ENCODE measurements at regions not wholly inside any gene's neighbourhood (a gene's known extent, or its start where the extent isn't known, plus 50 kb on each side); places are given as distances from the start of the nearest gene placed in this dataset.

DNA sequence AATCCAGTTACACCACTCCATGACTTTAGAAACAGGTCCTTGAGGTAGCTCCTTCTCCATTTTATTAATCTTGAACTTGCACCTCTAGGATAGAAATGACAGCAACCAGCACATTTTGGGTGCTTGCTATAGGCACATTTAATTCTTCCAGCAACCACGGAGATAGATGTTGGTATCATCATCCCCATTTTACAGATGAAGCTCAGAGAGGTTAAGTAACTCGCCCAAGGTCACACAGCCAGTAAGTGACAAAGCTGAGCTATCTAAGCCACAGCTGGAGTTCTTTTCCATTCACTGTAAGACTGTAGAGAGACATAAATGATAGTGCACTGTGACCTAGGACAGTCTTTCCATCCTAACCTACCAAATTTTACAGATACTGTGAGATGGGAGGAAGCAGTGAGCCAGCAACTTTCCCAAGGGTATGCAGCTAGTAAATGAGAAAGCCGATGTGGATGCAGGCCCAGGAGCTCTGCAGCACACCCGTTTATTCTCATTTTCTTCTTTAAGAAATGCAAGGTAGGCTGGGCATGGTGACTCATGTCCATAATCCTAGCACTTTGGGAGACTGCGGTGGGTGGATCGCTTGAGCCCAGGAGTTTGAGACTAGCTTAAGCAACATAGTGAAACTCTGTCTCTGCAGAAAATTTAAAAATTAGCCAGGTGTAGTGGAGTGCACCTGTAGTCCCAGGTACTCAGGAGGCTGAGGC lies 103.2 kb downstream of the TBX5 start:
- H3K9me3 ChIP-seq: no peaks in the 10 kb centered on the region
- no peak for DNase-seq
- TF ChIP-seq, protein P1, sequence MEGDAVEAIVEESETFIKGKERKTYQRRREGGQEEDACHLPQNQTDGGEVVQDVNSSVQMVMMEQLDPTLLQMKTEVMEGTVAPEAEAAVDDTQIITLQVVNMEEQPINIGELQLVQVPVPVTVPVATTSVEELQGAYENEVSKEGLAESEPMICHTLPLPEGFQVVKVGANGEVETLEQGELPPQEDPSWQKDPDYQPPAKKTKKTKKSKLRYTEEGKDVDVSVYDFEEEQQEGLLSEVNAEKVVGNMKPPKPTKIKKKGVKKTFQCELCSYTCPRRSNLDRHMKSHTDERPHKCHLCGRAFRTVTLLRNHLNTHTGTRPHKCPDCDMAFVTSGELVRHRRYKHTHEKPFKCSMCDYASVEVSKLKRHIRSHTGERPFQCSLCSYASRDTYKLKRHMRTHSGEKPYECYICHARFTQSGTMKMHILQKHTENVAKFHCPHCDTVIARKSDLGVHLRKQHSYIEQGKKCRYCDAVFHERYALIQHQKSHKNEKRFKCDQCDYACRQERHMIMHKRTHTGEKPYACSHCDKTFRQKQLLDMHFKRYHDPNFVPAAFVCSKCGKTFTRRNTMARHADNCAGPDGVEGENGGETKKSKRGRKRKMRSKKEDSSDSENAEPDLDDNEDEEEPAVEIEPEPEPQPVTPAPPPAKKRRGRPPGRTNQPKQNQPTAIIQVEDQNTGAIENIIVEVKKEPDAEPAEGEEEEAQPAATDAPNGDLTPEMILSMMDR (IDR thresholded peaks at IDR 0.05): no peak
- TF ChIP-seq POLR2A (IDR thresholded peaks at IDR 0.05): no peak
- H3K27me3 ChIP-seq: no peaks in the 10 kb centered on the region
- H3K36me3 ChIP-seq (ENCODE audit: low read depth, missing control alignments): no peaks in the 10 kb centered on the region
- H3K27ac ChIP-seq: no peak overlapping the region
- intact Hi-C loops (cut with DNase I; ENCODE audit: low total_unique reads): no loop called here
- no peaks in the 10 kb centered on the region for H3K4me1 ChIP-seq
- H3K4me3 ChIP-seq: no peak overlapping the region
- 74 to 79% methylated on average over 5 to 6 of the region's 6 CpGs for WGBS, 2 donors

DNA sequence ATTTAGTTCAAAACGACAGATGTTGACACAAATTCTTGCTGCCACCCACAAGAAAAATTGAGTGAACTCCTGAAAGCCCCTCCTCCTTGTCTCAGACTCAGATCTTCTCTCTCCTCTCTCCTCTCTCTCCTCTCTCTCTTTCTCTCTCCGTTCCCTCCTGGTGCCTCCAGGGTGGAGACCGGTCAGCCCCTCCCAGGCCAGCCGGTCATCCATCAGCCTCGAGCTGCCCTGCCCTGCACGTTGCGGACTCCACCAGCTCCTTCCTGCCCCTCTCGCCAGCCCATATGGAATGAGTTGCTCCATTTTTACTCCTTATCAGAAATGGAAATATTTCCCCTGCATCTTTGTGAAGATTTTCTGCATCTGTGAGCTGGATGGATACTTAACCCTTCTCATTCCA lies 103.8 kb downstream of the TBX5 start:
- 26 to 39% methylated on average over 8 of the region's 8 CpGs for WGBS, 2 donors
- no peaks in the 10 kb centered on the region for H3K4me1 ChIP-seq
- no peaks in the 10 kb centered on the region for H3K27me3 ChIP-seq
- DNase-seq: no peak
- no peak overlapping the region for H3K4me3 ChIP-seq
- no peak for TF ChIP-seq POLR2A (IDR thresholded peaks at IDR 0.05)
- TF ChIP-seq, protein P1 (IDR thresholded peaks at IDR 0.05): no peak
- H3K9me3 ChIP-seq: no peaks in the 10 kb centered on the region
- intact Hi-C loops (cut with DNase I; ENCODE audit: low total_unique reads): no loop called here
- H3K27ac ChIP-seq: no peak overlapping the region
- H3K36me3 ChIP-seq (ENCODE audit: low read depth, missing control alignments): no peaks in the 10 kb centered on the region

DNA sequence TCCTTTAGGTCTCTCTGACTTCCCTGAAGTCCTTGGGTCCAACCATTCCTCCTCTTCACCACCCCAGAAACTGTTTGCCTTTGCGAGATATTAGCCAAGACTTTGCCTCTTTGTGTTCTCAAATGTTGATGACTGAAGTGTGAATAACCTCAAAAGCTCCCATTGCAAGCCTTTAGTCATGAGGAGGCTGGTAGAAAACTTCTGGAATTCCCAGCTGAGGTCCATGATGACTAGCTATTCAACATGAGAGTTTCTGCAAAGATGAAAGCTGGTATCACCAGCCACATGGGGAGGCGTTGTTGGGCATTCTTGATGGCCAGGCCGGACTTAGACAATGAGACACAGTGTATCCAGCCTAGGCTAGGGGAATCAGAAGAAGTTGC lies 111.7 kb downstream of the TBX5 start:
- no peak overlapping the region for H3K27ac ChIP-seq
- H3K36me3 ChIP-seq (ENCODE audit: low read depth, missing control alignments): no peaks in the 10 kb centered on the region
- intact Hi-C loops (cut with DNase I; ENCODE audit: low total_unique reads): no loop called here
- DNase-seq: no peak
- H3K27me3 ChIP-seq: no peaks in the 10 kb centered on the region
- no peak overlapping the region for H3K4me3 ChIP-seq
- TF ChIP-seq POLR2A (IDR thresholded peaks at IDR 0.05): no peak
- TF ChIP-seq, protein P1 (IDR thresholded peaks at IDR 0.05): no peak
- no peaks in the 10 kb centered on the region for H3K9me3 ChIP-seq
- 93% methylated on average over 3 of the region's 3 CpGs for WGBS, 2 donors
- no peaks in the 10 kb centered on the region for H3K4me1 ChIP-seq

DNA sequence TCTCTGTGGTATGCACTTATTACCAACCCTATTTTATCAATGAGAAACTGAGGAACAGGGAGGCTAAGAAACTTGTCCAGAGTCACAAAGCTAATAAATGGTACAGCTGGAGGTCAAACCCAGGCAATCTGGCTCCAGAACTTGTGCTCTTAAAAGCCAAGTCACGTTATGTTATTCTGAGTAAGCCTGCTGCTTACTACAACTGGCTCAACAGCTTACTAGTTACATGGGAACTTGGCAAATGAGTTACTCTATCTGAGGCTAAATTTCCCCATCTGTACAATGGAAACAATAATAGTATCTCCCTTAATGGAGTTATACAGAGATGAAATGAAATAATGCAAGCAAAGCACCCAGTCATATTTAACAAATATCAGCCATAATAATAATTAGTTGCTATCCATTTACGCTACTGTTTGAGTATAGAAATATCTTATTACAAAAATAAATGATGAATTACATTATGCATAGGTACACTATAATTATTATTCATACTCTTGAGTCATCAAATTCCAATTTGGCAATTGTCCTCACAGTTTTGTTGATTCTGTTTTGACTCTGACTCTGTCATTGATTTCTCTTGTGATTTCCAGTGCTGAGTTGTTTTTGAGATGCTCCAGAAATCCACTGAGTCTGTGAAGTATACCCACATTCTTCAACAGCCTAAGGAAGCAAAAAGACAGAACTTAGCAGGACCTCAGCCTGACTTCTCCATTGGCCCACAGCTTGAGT lies 112.2 kb downstream of the TBX5 start:
- Histone ChIP-seq H3K27me3 (no peaks in the 10 kb centered on the region), H3K27ac (no peak overlapping the region), H3K36me3 (ENCODE audit: low read depth, missing control alignments) (no peaks in the 10 kb centered on the region), H3K4me1 (no peaks in the 10 kb centered on the region), H3K9me3 (no peaks in the 10 kb centered on the region), H3K4me3 (no peak overlapping the region)
- intact Hi-C loops (cut with DNase I; ENCODE audit: low total_unique reads): no loop called here
- TF ChIP-seq, protein P1 (IDR thresholded peaks at IDR 0.05): no peak
- no peak for TF ChIP-seq POLR2A (IDR thresholded peaks at IDR 0.05)
- DNase-seq: no peak
- WGBS, 2 donors: 82 to 87% methylated on average over 2 of the region's 2 CpGs

All from testis (tissue), 2 donors.